Thyroid gland (tissue), 4 donors: ENCODE measurements at regions not wholly inside any gene's neighbourhood (a gene's known extent, or its start where the extent isn't known, plus 50 kb on each side); places are given as distances from the start of the nearest gene placed in this dataset.

Experiments used
- CTCF ChIP-seq, 6 experiments: fragments of 200-600 bp in 3 of 6; fragments of 450-650 bp in 3 of 6; sonication (generic) in 3 of 6; IDR thresholded peaks; one replicate each; pipeline ENCODE4 v1.5.1; 2016 to 2019; ENCODE audit warnings: antibody characterized with exemption in 6 of 6, mild to moderate bottlenecking in 2 of 6, inconsistent platforms in 1 of 6, moderate library complexity in 1 of 6
- POLR2A ChIP-seq, 2 donors: fragments of 450-650 bp; IDR thresholded peaks; one replicate each; pipeline ENCODE4 v1.6.1; 2017; ENCODE audit warnings: antibody characterized with exemption in 2 of 2, mild to moderate bottlenecking in 2 of 2, moderate library complexity in 1 of 2

GRCh38 chr5:175032741-175033151 is 308.4 kb downstream of the MSX2 start:
- no peak for TF ChIP-seq CTCF (IDR thresholded peaks at IDR 0.05)
- TF ChIP-seq POLR2A (IDR thresholded peaks at IDR 0.05), result no peak
